NB4 (cell line): ENCODE measurements at regions not wholly inside any gene's neighbourhood (a gene's known extent, or its start where the extent isn't known, plus 50 kb on each side); places are given as distances from the start of the nearest gene placed in this dataset.

Source experiments
- CTCF ChIP-seq: IDR thresholded peaks from one replicate; pipeline ENCODE4 v1.5.1; 2012; ENCODE audit warnings: low read depth, low read length
- MYC ChIP-seq: IDR thresholded peaks from 2 replicates; pipeline ENCODE4 v1.6.1; 2011; ENCODE audit warnings: low read depth, low read length
- POLR2A ChIP-seq: IDR thresholded peaks from 2 replicates; pipeline ENCODE4 v1.6.1; 2011; ENCODE audit warnings: mild to moderate bottlenecking; ENCODE audit not compliant: insufficient read length; ENCODE audit errors: extremely low read depth
- TF ChIP-seq, protein P1 (sequence below): IDR thresholded peaks from 2 replicates; pipeline ENCODE4 v1.6.1; 2011; ENCODE audit warnings: low read depth, low read length

- TF ChIP-seq CTCF (no peak), MYC (no peak), POLR2A (no peak)
- TF ChIP-seq, protein P1, sequence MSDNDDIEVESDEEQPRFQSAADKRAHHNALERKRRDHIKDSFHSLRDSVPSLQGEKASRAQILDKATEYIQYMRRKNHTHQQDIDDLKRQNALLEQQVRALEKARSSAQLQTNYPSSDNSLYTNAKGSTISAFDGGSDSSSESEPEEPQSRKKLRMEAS: no peak
Measured at GRCh38 chr1:215502081-215502480, 65.0 kb upstream of the KCTD3 start.
